Stimulated activated CD8-positive, alpha-beta memory T cell treated with anti-CD3 and anti-CD28 coated beads, Interleukin-12 subunit alpha, Interleukin-12 subunit beta, amount 100 ng/mL, for 4 hours (primary cell): ENCODE measurements at regions not wholly inside any gene's neighbourhood (a gene's known extent, or its start where the extent isn't known, plus 50 kb on each side); places are given as distances from the start of the nearest gene placed in this dataset.
"Not testable (repeated sequence)": the region's sequence is repeated elsewhere in the genome, so short reads cannot be mapped to it uniquely, and the experiment has no call there.

Source experiments
- DNase-seq: peaks from one replicate; pipeline ENCODE4 v3.0.0-alpha.2; 2020; ENCODE audit warnings: low read depth

- DNase-seq = no peak
These were observed 152.1 kb upstream of the TBC1D5 start for GRCh38 chr3:17894434-17895060.

GRCh38 chr3:17891139-17891856 is 148.9 kb upstream of the TBC1D5 start:
- no peak for DNase-seq

- DNase-seq = no peak
These were observed 143.6 kb upstream of the TBC1D5 start for GRCh38 chr3:17885986-17886385.

GRCh38 chr3:17882981-17883380 is 140.6 kb upstream of the TBC1D5 start:
- no peak for DNase-seq

GRCh38 chr3:17877299-17877698 is 134.9 kb upstream of the TBC1D5 start:
- DNase-seq = no peak

GRCh38 chr3:17874636-17875035 is 132.2 kb upstream of the TBC1D5 start:
- no peak for DNase-seq

- DNase-seq = no peak
These were observed 130.0 kb upstream of the TBC1D5 start for GRCh38 chr3:17872457-17872856.

- no peak for DNase-seq
These were observed 123.2 kb upstream of the TBC1D5 start for GRCh38 chr3:17865631-17866030.

- no peak for DNase-seq
These were observed 119.0 kb upstream of the TBC1D5 start for GRCh38 chr3:17861476-17861875.

GRCh38 chr3:17860840-17861471 is 118.5 kb upstream of the TBC1D5 start:
- DNase-seq = not testable (repeated sequence)

GRCh38 chr3:17852217-17852616 is 109.8 kb upstream of the TBC1D5 start:
- no peak for DNase-seq

- DNase-seq = no peak
These were observed 108.0 kb upstream of the TBC1D5 start for GRCh38 chr3:17850448-17850847.

- no peak for DNase-seq
These were observed 105.7 kb upstream of the TBC1D5 start for GRCh38 chr3:17848102-17848501.

- no peak for DNase-seq
These were observed 104.7 kb upstream of the TBC1D5 start for GRCh38 chr3:17847156-17847555.

- DNase-seq = no peak
These were observed 104.0 kb upstream of the TBC1D5 start for GRCh38 chr3:17846466-17846865.

- no peak for DNase-seq
These were observed 102.8 kb upstream of the TBC1D5 start for GRCh38 chr3:17845026-17845812.

GRCh38 chr3:17844236-17844635 is 101.8 kb upstream of the TBC1D5 start:
- no peak for DNase-seq

GRCh38 chr3:17841190-17841828 is 98.9 kb upstream of the TBC1D5 start:
- peak; percentile 37 for DNase-seq

GRCh38 chr3:17840651-17841050 is 98.2 kb upstream of the TBC1D5 start:
- DNase-seq = no peak

- no peak for DNase-seq
These were observed 97.7 kb upstream of the TBC1D5 start for GRCh38 chr3:17840126-17840525.

GRCh38 chr3:17836919-17837318 is 94.5 kb upstream of the TBC1D5 start:
- DNase-seq = no peak

- DNase-seq = no peak
These were observed 93.7 kb upstream of the TBC1D5 start for GRCh38 chr3:17836092-17836491.
